Heart left ventricle (tissue), 16 donors: ENCODE measurements at regions not wholly inside any gene's neighbourhood (a gene's known extent, or its start where the extent isn't known, plus 50 kb on each side); places are given as distances from the start of the nearest gene placed in this dataset.

Experiments
- ATAC-seq, 4 donors: fragments of 200-7000 bp; cut with Tn5 transposase; one replicate each; pipeline ENCODE4 v1.9.1; 2020 to 2022; ENCODE audit warnings: moderate library complexity in 4 of 4, mild to moderate bottlenecking in 3 of 4, moderate number of reproducible peaks in 1 of 4
- DNase-seq, 5 donors: peaks; one replicate each; pipeline ENCODE4 v3.0.0-alpha.2; 2020
- H3K27ac ChIP-seq, 12 donors: fragments of 200-600 bp; sonication (generic) in 4 of 12; one replicate each; pipeline versions ENCODE4 v1.5.0 to v1.8.0; 2016 to 2022; ENCODE audit warnings: mild to moderate bottlenecking in 2 of 12
- H3K27me3 ChIP-seq, 9 donors: fragments of 200-600 bp; sonication (generic) in 2 of 9; one replicate each; pipeline versions ENCODE4 v1.5.1 to v1.8.0; 2016 to 2022; ENCODE audit warnings: mild to moderate bottlenecking in 3 of 9
- H3K36me3 ChIP-seq, 9 donors: fragments of 200-600 bp; sonication (generic) in 2 of 9; one replicate each; pipeline versions ENCODE4 v1.5.0 to v1.8.0; 2018 to 2022; ENCODE audit warnings: mild to moderate bottlenecking in 2 of 9
- H3K4me1 ChIP-seq, 12 donors: fragments of 200-600 bp; sonication (generic) in 4 of 12; one replicate each; pipeline versions ENCODE4 v1.5.0 to v1.8.0; 2016 to 2022; ENCODE audit warnings: mild to moderate bottlenecking in 3 of 12
- H3K4me3 ChIP-seq, 12 donors: fragments of 200-600 bp; sonication (generic) in 4 of 12; one replicate each; pipeline versions ENCODE4 v1.5.0 to v1.8.0; 2017 to 2022; ENCODE audit warnings: mild to moderate bottlenecking in 9 of 12, moderate library complexity in 4 of 12
- H3K9me3 ChIP-seq, 12 donors: fragments of 200-600 bp; sonication (generic) in 4 of 12; one replicate each; pipeline versions ENCODE4 v1.5.0 to v1.8.0; 2016 to 2022; ENCODE audit warnings: mild to moderate bottlenecking in 1 of 12
- CTCF ChIP-seq, 12 donors: fragments of 200-600 bp; sonication (generic) in 4 of 12; IDR thresholded peaks; one replicate each; pipeline versions ENCODE4 v1.5.0 to v1.8.0; 2018 to 2022; ENCODE audit warnings: antibody characterized with exemption in 12 of 12, mild to moderate bottlenecking in 5 of 12
- POLR2A ChIP-seq, 2 donors: fragments of 450-650 bp; IDR thresholded peaks; one replicate each; pipeline ENCODE4 v1.6.1; 2017; ENCODE audit warnings: antibody characterized with exemption in 2 of 2, mild to moderate bottlenecking in 2 of 2, moderate library complexity in 2 of 2
- WGBS, 4 donors: extraction: QIAGEN DNeasy Blood & Tissue Kit in 2 of 4; methylation state at CpG; one replicate each; pipeline versions ENCODE4 v1.1.5 to v1.1.7; 2013 to 2018; 5-methylcytosine and 5-hydroxymethylcytosine counted together
- intact Hi-C, 10 donors: fragments of 100-400 bp; cut with DNase I; formaldehyde crosslinking; loops; one replicate each; pipeline versions ENCODE4 v1.11.1 to v1.14.2; 2022
- donor health status: ischemic (EF 13 %, LVEDD 7.1; RV severe dilation, severe dysfunction).
- donor health status: healthy with polysubstance abuse.
- donor health status: DM: no; HTN: yes; CAD: no.
- donor health status: DM: no; HTN: no; CAD: no.
- donor health status: ischemic (EF 25% LVEDD 6.9; RV normal size, moderate dysfunction).
- donor health status: ischemic (EF 25% LVEDD 5.7; RV mildly dilated, moderate dysfunction).
- donor health status: healthy.
- donor health status: DM: yes; HTN: yes; CAD: no.
- donor health status: ischemic (EF 35%, LVEDD 5.7; RV mildly dilated, moderate dysfunction).
- donor health status: nonischemic (EF 11% LVEDD 7.7; RV severe dilation, severe dysfunction).
- donor health status: DM: yes; HTN: yes; CAD: no.
- donor health status: PGD.
- donor health status: ischemic (EF 29% LVEDD 5.4; RV normal size, mild dysfunction).
- donor health status: nonischemic (EF 23%, LVEDD 6.1; RV moderate dilation, normal function).

DNA sequence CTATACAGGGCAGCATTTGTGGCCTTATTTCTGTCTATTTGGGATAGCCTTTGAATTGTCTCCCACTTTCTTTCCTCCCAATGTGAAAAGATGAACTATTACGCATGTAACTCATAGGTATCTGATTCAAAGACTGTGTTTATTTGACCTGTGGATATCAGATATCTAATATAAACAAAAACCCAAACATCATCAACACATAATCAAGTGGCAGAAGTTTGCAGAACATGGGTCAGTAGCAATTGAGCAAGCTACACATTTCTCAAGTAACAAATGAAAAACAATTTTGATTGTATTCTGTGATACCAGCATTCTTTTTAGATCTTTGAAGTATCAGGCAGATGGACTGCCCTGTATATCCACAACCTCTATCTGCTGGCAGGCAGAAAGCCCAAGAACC lies 490.5 kb upstream of the ADGRL2 start:
- 87 to 95% (median 91%) methylated on average over 1 of the region's 1 CpG for WGBS, 4 donors
- intact Hi-C loops = loop anchor here in 8 of 10 donors (5.0 to 10.0 kb wide), 7 partner anchors 83 to 447 kb away; no protein-coding TSS in a partner anchor

GRCh38 chr1:81308191-81308590 lies 492.5 kb upstream of the ADGRL2 start:
- intact Hi-C loops = loop anchor here in 8 of 10 donors (2.0 to 10.0 kb wide), 11 partner anchors 99 to 497 kb away; partner anchors contain the start of gene ADGRL2 (in 6 of the 8)
- no peaks in the 10 kb centered on the region for H3K9me3 ChIP-seq
- no peaks in the 10 kb centered on the region for H3K36me3 ChIP-seq
- no peak for DNase-seq
- no peaks in the 10 kb centered on the region for H3K27me3 ChIP-seq
- TF ChIP-seq POLR2A (IDR thresholded peaks at IDR 0.05) (no peak), CTCF (IDR thresholded peaks at IDR 0.05) (no peak)
- H3K4me3 ChIP-seq = peak overlapping the region in 8 of 12 donors; percentile 53 to 76 (median 62)
- ATAC-seq = no peak
- peak overlapping the region in 5 of 12 donors; percentile 1 to 71 (median 44) for H3K27ac ChIP-seq
- peaks cover 0 to 9% (median 0%) of the 10 kb centered on the region in 12 donors for H3K4me1 ChIP-seq
- WGBS, 4 donors = 40 to 60% (median 52%) methylated on average over 6 of the region's 6 CpGs

More for the DNA sequence above, 490.5 kb upstream of the ADGRL2 start:
- Histone ChIP-seq H3K9me3 (no peaks in the 10 kb centered on the region), H3K36me3 (no peaks in the 10 kb centered on the region), H3K27me3 (no peaks in the 10 kb centered on the region), H3K4me1 (peaks cover 0 to 21% (median 11%) of the 10 kb centered on the region in 12 donors), H3K27ac (peak overlapping the region in 4 of 12 donors; percentile 4 to 46 (median 6)), H3K4me3 (peak overlapping the region in 1 of 12 donors; percentile 5)
- DNase-seq (no peak), ATAC-seq (no peak)
- TF ChIP-seq POLR2A (IDR thresholded peaks at IDR 0.05) (no peak), CTCF (IDR thresholded peaks at IDR 0.05) (no peak)

GRCh38 chr1:81307786-81308185 lies 492.9 kb upstream of the ADGRL2 start:
- Histone ChIP-seq H3K4me3 (peak overlapping the region in 8 of 12 donors; percentile 53 to 76 (median 62)), H3K36me3 (no peaks in the 10 kb centered on the region), H3K27me3 (no peaks in the 10 kb centered on the region), H3K27ac (peak overlapping the region in 7 of 12 donors; percentile 6 to 71 (median 44)), H3K9me3 (no peaks in the 10 kb centered on the region), H3K4me1 (peaks cover 0 to 9% (median 0%) of the 10 kb centered on the region in 12 donors)
- TF ChIP-seq POLR2A (IDR thresholded peaks at IDR 0.05) (no peak), CTCF (IDR thresholded peaks at IDR 0.05) (no peak)
- intact Hi-C loops = loop anchor here in 8 of 10 donors (2.0 to 10.0 kb wide), 13 partner anchors 99 to 497 kb away; partner anchors contain the start of gene ADGRL2 (in 6 of the 8)
- DNase-seq = no peak
- ATAC-seq = no peak
- 36 to 67% (median 60%) methylated on average over 5 of the region's 5 CpGs for WGBS, 4 donors

- peak in 3 of 5 donors; percentile 19 to 30 (median 25) for DNase-seq
- Histone ChIP-seq H3K4me1 (peaks cover 0 to 9% (median 0%) of the 10 kb centered on the region in 12 donors), H3K9me3 (no peaks in the 10 kb centered on the region), H3K4me3 (peak overlapping the region; percentile 33 to 76 (median 54)), H3K36me3 (no peaks in the 10 kb centered on the region), H3K27ac (peak overlapping the region in 8 of 12 donors; percentile 11 to 71 (median 44)), H3K27me3 (no peaks in the 10 kb centered on the region)
- peak; percentile 89 to 91 (median 90) for ATAC-seq
- WGBS, 4 donors = 1% methylated on average over 7 of the region's 7 CpGs
- intact Hi-C loops = loop anchor here in 8 of 10 donors (1.0 to 10.0 kb wide), 13 partner anchors 101 to 499 kb away; partner anchors contain the start of gene ADGRL2 (in 7 of the 8)
- TF ChIP-seq POLR2A (IDR thresholded peaks at IDR 0.05) (no peak), CTCF (IDR thresholded peaks at IDR 0.05) (peak in 11 of 12 donors; percentile 18 to 69 (median 54))
These were observed 494.7 kb upstream of the ADGRL2 start for GRCh38 chr1:81305997-81306452.
